ENCODE measurements at regions not wholly inside any gene's neighbourhood (a gene's known extent, or its start where the extent isn't known, plus 50 kb on each side); places are given as distances from the start of the nearest gene placed in this dataset.

GRCh38 chr22:22387386-22387736 lies 121.2 kb downstream of the ZNF280B start:
- no peaks in the 10 kb centered on the region for H3K36me3 ChIP-seq
- intact Hi-C loops (cut with DNase I; ENCODE audit: low total_unique reads): no loop called here
- H3K4me3 ChIP-seq: no peak overlapping the region
- in situ Hi-C loops (cut with MboI; ENCODE audit: low sequenced_read_pairs in 4 of 4): no loop called here
- DNase-seq (no peak), ATAC-seq (no peak)
- no peaks in the 10 kb centered on the region for H3K4me1 ChIP-seq
- H3K9me3 ChIP-seq: no peaks in the 10 kb centered on the region
- H3K27ac ChIP-seq: no peak overlapping the region
- TF ChIP-seq CTCF (IDR thresholded peaks at IDR 0.05 in 4 of 5, conservative IDR thresholded peaks at IDR 0.05 in 1 of 5) (no peak), POLR2A (IDR thresholded peaks at IDR 0.05) (no peak)
- H3K27me3 ChIP-seq: peaks cover 0 to 22% (median 0%) of the 10 kb centered on the region in 3 donors

- no peaks in the 10 kb centered on the region for H3K36me3 ChIP-seq
- in situ Hi-C loops (cut with MboI; ENCODE audit: low sequenced_read_pairs in 4 of 4): no loop called here
- intact Hi-C loops (cut with DNase I; ENCODE audit: low total_unique reads): no loop called here
- peaks cover 0 to 20% (median 0%) of the 10 kb centered on the region in 3 donors for H3K27me3 ChIP-seq
- no peaks in the 10 kb centered on the region for H3K4me1 ChIP-seq
- ATAC-seq: no peak
- DNase-seq: no peak
- H3K9me3 ChIP-seq: no peaks in the 10 kb centered on the region
- no peak for TF ChIP-seq POLR2A (IDR thresholded peaks at IDR 0.05)
- H3K27ac ChIP-seq: no peak overlapping the region
- H3K4me3 ChIP-seq: no peak overlapping the region
Measured at GRCh38 chr22:22388090-22388489, 120.5 kb downstream of the ZNF280B start.

- no peak for TF ChIP-seq POLR2A (IDR thresholded peaks at IDR 0.05)
- TF ChIP-seq CTCF (IDR thresholded peaks at IDR 0.05 in 4 of 5, conservative IDR thresholded peaks at IDR 0.05 in 1 of 5): no peak
- intact Hi-C loops (cut with DNase I; ENCODE audit: low total_unique reads): no loop called here
- H3K9me3 ChIP-seq: no peaks in the 10 kb centered on the region
- no peak overlapping the region for H3K27ac ChIP-seq
- DNase-seq: no peak
- no peaks in the 10 kb centered on the region for H3K4me1 ChIP-seq
- H3K4me3 ChIP-seq: no peak overlapping the region
- peaks cover 0 to 16% (median 0%) of the 10 kb centered on the region in 3 donors for H3K27me3 ChIP-seq
- ATAC-seq: no peak
- H3K36me3 ChIP-seq: no peaks in the 10 kb centered on the region
- in situ Hi-C loops (cut with MboI; ENCODE audit: low sequenced_read_pairs in 4 of 4): no loop called here
Measured at GRCh38 chr22:22388494-22388893, 120.0 kb downstream of the ZNF280B start.

GRCh38 chr22:22389467-22389866 lies 119.1 kb downstream of the ZNF280B start:
- H3K27me3 ChIP-seq: peaks cover 0 to 10% (median 0%) of the 10 kb centered on the region in 3 donors
- H3K36me3 ChIP-seq: no peaks in the 10 kb centered on the region
- no peak for TF ChIP-seq POLR2A (IDR thresholded peaks at IDR 0.05)
- no peak for TF ChIP-seq CTCF (IDR thresholded peaks at IDR 0.05 in 4 of 5, conservative IDR thresholded peaks at IDR 0.05 in 1 of 5)
- DNase-seq (no peak), ATAC-seq (no peak)
- H3K4me1 ChIP-seq: no peaks in the 10 kb centered on the region
- intact Hi-C loops (cut with DNase I; ENCODE audit: low total_unique reads): no loop called here
- in situ Hi-C loops (cut with MboI; ENCODE audit: low sequenced_read_pairs in 4 of 4): no loop called here
- no peak overlapping the region for H3K27ac ChIP-seq
- peaks cover 0 to 7% (median 0%) of the 10 kb centered on the region in 3 donors for H3K9me3 ChIP-seq
- H3K4me3 ChIP-seq: no peak overlapping the region

- Histone ChIP-seq H3K4me1 (no peaks in the 10 kb centered on the region), H3K27ac (no peak overlapping the region), H3K4me3 (no peak overlapping the region), H3K36me3 (no peaks in the 10 kb centered on the region), H3K9me3 (peaks cover 0 to 7% (median 0%) of the 10 kb centered on the region in 3 donors), H3K27me3 (peaks cover 0 to 2% (median 0%) of the 10 kb centered on the region in 3 donors)
- in situ Hi-C loops (cut with MboI; ENCODE audit: low sequenced_read_pairs in 4 of 4) (no loop called here), intact Hi-C loops (cut with DNase I; ENCODE audit: low total_unique reads) (no loop called here)
- ATAC-seq (no peak), DNase-seq (no peak)
- TF ChIP-seq POLR2A (IDR thresholded peaks at IDR 0.05) (no peak), CTCF (IDR thresholded peaks at IDR 0.05 in 4 of 5, conservative IDR thresholded peaks at IDR 0.05 in 1 of 5) (no peak)
Measured at GRCh38 chr22:22390989-22391388, 117.6 kb downstream of the ZNF280B start.

Data from gastrocnemius medialis (tissue), 4 donors.